GM12878 (cell line): ENCODE measurements at regions not wholly inside any gene's neighbourhood (a gene's known extent, or its start where the extent isn't known, plus 50 kb on each side); places are given as distances from the start of the nearest gene placed in this dataset.

Source experiments
- CTCF ChIP-seq, 3 experiments: IDR thresholded peaks in 2 of 3; conservative IDR thresholded peaks in 1 of 3; 2 replicates each; pipeline ENCODE4 v1.5.1; 2011; ENCODE audit warnings: low read depth in 3 of 3, low read length in 3 of 3, mild to moderate bottlenecking in 3 of 3, control low read depth in 2 of 3, moderate library complexity in 2 of 3, inconsistent platforms in 1 of 3, mixed read lengths in 1 of 3; ENCODE audit not compliant: control insufficient read depth in 2 of 3, insufficient read depth in 1 of 3; ENCODE audit errors: extremely low read depth in 1 of 3
- EP300 ChIP-seq, 2 experiments: fragments of 150-350 bp in 1 of 2; IDR thresholded peaks; 2 replicates each; pipeline ENCODE4 v1.6.1; 2011 to 2012; ENCODE audit warnings: low read depth in 2 of 2, low read length in 2 of 2, borderline replicate concordance in 1 of 2, improper control_type of control experiment in 1 of 2, inconsistent platforms in 1 of 2; ENCODE audit not compliant: control insufficient read depth in 1 of 2
- EZH2 ChIP-seq: IDR thresholded peaks from 2 replicates; pipeline ENCODE4 v1.6.1; 2012; ENCODE audit warnings: low read depth, mild to moderate bottlenecking, control low read depth, inconsistent platforms, low read length, borderline replicate concordance; ENCODE audit not compliant: control insufficient read depth
- HDAC2 ChIP-seq: fragments of 200-600 bp; sonication (generic); IDR thresholded peaks from 2 replicates; pipeline ENCODE4 v1.6.1; 2017
- JUND ChIP-seq: IDR thresholded peaks from 2 replicates; pipeline ENCODE4 v1.6.1; 2012; ENCODE audit warnings: low read depth, mild to moderate bottlenecking, low read length, improper control_type of control experiment, moderate library complexity
- MEF2A ChIP-seq: IDR thresholded peaks from 2 replicates; pipeline ENCODE4 v1.6.1; 2011; ENCODE audit warnings: low read depth, mild to moderate bottlenecking, low read length, moderate library complexity; ENCODE audit not compliant: insufficient read depth
- POLR2A ChIP-seq: IDR thresholded peaks from 2 replicates; pipeline ENCODE4 v1.6.1; 2011; ENCODE audit warnings: low read depth, mild to moderate bottlenecking, low read length
- USF1 ChIP-seq: IDR thresholded peaks from 2 replicates; pipeline ENCODE4 v1.6.1; 2011; ENCODE audit warnings: borderline replicate concordance, low read depth, mild to moderate bottlenecking, moderate library complexity, mixed read lengths, low read length; ENCODE audit not compliant: insufficient read depth; ENCODE audit errors: extremely low read length

- no peak for TF ChIP-seq POLR2A
- TF ChIP-seq JUND = no peak
- TF ChIP-seq EP300 (IDR thresholded peaks at IDR 0.05; ENCODE audit: borderline replicate concordance in 1 of 2, control insufficient read depth in 1 of 2, low read depth in 2 of 2, low read length in 2 of 2) = no peak
- TF ChIP-seq HDAC2 = no peak
- TF ChIP-seq CTCF (IDR thresholded peaks at IDR 0.05 in 2 of 3, conservative IDR thresholded peaks at IDR 0.05 in 1 of 3; ENCODE audit: control insufficient read depth in 2 of 3, extremely low read depth in 1 of 3, insufficient read depth in 1 of 3, low read depth in 3 of 3, low read length in 3 of 3) = no peak
- TF ChIP-seq MEF2A = no peak
- no peak for TF ChIP-seq EZH2
- no peak for TF ChIP-seq USF1
Observed at GRCh38 chrX:39883666-39884065, 214.1 kb downstream of the BCOR start.
